ENCODE measurements at regions not wholly inside any gene's neighbourhood (a gene's known extent, or its start where the extent isn't known, plus 50 kb on each side); places are given as distances from the start of the nearest gene placed in this dataset.

DNA sequence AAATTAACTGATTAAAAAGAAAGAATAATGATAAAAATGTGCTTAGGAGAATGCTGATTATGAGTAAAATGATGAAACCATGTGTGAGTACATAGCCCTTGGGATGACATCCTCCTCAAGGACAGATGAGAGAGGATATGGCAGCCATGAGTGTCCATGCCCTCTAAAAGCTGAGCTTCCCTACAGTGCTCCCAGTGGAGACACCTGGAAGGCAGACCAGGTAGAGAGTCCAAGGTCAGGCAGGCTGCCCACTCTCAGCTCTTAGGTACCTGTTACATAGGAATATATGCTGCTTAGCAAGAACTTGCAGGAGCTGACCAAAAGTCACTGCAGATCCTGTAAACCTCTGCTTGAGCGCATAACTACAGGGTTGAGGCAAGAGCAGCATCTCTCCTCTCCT lies 169.7 kb upstream of the TMEM229A start:
- Histone ChIP-seq H3F3A (ENCODE audit: insufficient read depth) (no peaks in the 10 kb centered on the region), H3K9me2 (replicated peaks; ENCODE audit: insufficient read depth, low read length) (no peaks in the 10 kb centered on the region), H4K20me1 (ENCODE audit: low read depth, low read length) (no peaks in the 10 kb centered on the region), H3K79me2 (ENCODE audit: insufficient read depth, low read length) (no peaks in the 10 kb centered on the region), H3K27me3 (ENCODE audit: low read length) (no peaks in the 10 kb centered on the region), H3K36me3 (ENCODE audit: low read length) (no peaks in the 10 kb centered on the region), H3K4me2 (ENCODE audit: low read depth, low read length, poor library complexity, severe bottlenecking) (no peak overlapping the region), H3K9me3 (ENCODE audit: insufficient read depth, low read length) (no peaks in the 10 kb centered on the region), H3K4me3 (ENCODE audit: insufficient read depth, low read length, poor library complexity, severe bottlenecking) (no peak overlapping the region), H3K9ac (ENCODE audit: low read length) (no peak overlapping the region), H2AFZ (ENCODE audit: low read depth, low read length, severe bottlenecking) (no peak overlapping the region), H3K27ac (ENCODE audit: low read depth, low read length) (no peak overlapping the region)
- TF ChIP-seq EZH2phosphoT487 (conservative IDR thresholded peaks at IDR 0.05; ENCODE audit: low read length), result no peak
- TF ChIP-seq, protein P1, sequence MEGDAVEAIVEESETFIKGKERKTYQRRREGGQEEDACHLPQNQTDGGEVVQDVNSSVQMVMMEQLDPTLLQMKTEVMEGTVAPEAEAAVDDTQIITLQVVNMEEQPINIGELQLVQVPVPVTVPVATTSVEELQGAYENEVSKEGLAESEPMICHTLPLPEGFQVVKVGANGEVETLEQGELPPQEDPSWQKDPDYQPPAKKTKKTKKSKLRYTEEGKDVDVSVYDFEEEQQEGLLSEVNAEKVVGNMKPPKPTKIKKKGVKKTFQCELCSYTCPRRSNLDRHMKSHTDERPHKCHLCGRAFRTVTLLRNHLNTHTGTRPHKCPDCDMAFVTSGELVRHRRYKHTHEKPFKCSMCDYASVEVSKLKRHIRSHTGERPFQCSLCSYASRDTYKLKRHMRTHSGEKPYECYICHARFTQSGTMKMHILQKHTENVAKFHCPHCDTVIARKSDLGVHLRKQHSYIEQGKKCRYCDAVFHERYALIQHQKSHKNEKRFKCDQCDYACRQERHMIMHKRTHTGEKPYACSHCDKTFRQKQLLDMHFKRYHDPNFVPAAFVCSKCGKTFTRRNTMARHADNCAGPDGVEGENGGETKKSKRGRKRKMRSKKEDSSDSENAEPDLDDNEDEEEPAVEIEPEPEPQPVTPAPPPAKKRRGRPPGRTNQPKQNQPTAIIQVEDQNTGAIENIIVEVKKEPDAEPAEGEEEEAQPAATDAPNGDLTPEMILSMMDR (IDR thresholded peaks at IDR 0.05; ENCODE audit: insufficient read depth, low read length, poor library complexity, severe bottlenecking), result no peak

DNA sequence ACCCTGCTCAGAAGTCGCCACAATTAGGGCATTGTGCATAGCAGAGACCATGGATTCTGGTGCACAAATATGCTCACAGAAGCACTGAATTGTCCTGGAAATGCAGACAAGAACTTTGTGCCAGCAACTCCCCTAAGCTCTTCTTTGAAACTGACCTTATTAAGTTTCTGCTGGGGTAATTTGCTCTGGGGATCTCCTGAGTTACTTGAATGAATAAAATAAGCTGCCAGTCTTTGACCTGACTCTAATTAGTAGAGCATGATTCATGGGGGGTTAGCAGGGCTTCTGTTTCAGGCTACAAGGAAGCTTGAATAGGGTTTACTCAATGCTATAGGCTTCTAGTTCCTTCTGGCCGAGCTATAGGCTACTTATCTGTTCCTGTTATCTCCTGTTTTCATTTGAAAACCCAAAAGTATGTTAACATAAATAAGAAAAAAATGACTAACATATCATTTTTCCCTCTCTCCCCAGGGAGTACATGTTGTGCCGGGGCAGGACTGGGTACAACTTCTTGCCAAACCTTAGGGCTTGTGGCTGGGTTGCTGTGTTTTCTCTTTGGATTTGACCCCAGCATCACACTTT lies 169.0 kb upstream of the TMEM229A start:
- Histone ChIP-seq H3K9me2 (replicated peaks; ENCODE audit: insufficient read depth, low read length) (no peaks in the 10 kb centered on the region), H3K79me2 (ENCODE audit: insufficient read depth, low read length) (no peaks in the 10 kb centered on the region), H3K9ac (ENCODE audit: low read length) (no peak overlapping the region), H3K27me3 (ENCODE audit: low read length) (no peaks in the 10 kb centered on the region), H2AFZ (ENCODE audit: low read depth, low read length, severe bottlenecking) (no peak overlapping the region), H3K4me3 (ENCODE audit: insufficient read depth, low read length, poor library complexity, severe bottlenecking) (no peak overlapping the region), H3K27ac (ENCODE audit: low read depth, low read length) (no peak overlapping the region), H3K36me3 (ENCODE audit: low read length) (no peaks in the 10 kb centered on the region), H3K4me2 (ENCODE audit: low read depth, low read length, poor library complexity, severe bottlenecking) (no peak overlapping the region), H3F3A (ENCODE audit: insufficient read depth) (no peaks in the 10 kb centered on the region), H3K9me3 (ENCODE audit: insufficient read depth, low read length) (no peaks in the 10 kb centered on the region), H4K20me1 (ENCODE audit: low read depth, low read length) (no peaks in the 10 kb centered on the region)
- no peak for TF ChIP-seq EZH2phosphoT487 (conservative IDR thresholded peaks at IDR 0.05; ENCODE audit: low read length)
- TF ChIP-seq, protein P1 (IDR thresholded peaks at IDR 0.05; ENCODE audit: insufficient read depth, low read length, poor library complexity, severe bottlenecking), result no peak

DNA sequence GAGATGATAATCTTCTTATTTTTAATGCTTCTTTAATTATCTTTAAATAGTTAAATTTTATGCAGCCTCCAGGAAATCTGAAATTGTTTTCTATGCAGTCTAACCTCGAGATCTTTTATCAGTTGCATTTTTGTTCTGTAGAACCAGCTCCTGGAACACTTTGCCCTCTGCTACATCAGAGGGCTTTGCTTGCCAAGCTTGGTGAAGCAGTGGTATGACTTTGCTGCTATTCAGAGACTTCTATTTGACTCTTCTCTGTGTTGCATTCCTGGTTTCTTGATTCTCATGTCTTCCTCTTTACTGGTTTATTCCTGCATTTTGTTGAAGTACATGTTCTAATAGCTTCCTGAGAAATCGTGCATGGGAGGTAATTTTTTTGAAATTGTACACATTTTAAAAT lies 163.7 kb upstream of the TMEM229A start:
- Histone ChIP-seq H3K79me2 (ENCODE audit: insufficient read depth, low read length) (no peaks in the 10 kb centered on the region), H3K27ac (ENCODE audit: low read depth, low read length) (no peak overlapping the region), H3K27me3 (ENCODE audit: low read length) (no peaks in the 10 kb centered on the region), H3K9ac (ENCODE audit: low read length) (no peak overlapping the region), H2AFZ (ENCODE audit: low read depth, low read length, severe bottlenecking) (no peak overlapping the region), H3K4me3 (ENCODE audit: insufficient read depth, low read length, poor library complexity, severe bottlenecking) (no peak overlapping the region), H3K36me3 (ENCODE audit: low read length) (no peaks in the 10 kb centered on the region), H3K9me2 (replicated peaks; ENCODE audit: insufficient read depth, low read length) (no peaks in the 10 kb centered on the region), H3K9me3 (ENCODE audit: insufficient read depth, low read length) (no peaks in the 10 kb centered on the region), H4K20me1 (ENCODE audit: low read depth, low read length) (no peaks in the 10 kb centered on the region), H3K4me2 (ENCODE audit: low read depth, low read length, poor library complexity, severe bottlenecking) (no peak overlapping the region), H3F3A (ENCODE audit: insufficient read depth) (peaks cover 7% of the 10 kb centered on the region; the same call in 1 of the 2 replicates)
- TF ChIP-seq, protein P1 (IDR thresholded peaks at IDR 0.05; ENCODE audit: insufficient read depth, low read length, poor library complexity, severe bottlenecking), result no peak
- TF ChIP-seq EZH2phosphoT487 (conservative IDR thresholded peaks at IDR 0.05; ENCODE audit: low read length), result no peak

Data from SU-DHL-6 (cell line).